NOMO-1 treated with dmso at 0.1 percent for 144 hours (cell line): ENCODE measurements at regions not wholly inside any gene's neighbourhood (a gene's known extent, or its start where the extent isn't known, plus 50 kb on each side); places are given as distances from the start of the nearest gene placed in this dataset.

Experiments
- DNase-seq: peaks from one replicate; lab custom pipeline; 2025; ENCODE audit not compliant: unreplicated experiment; lab: John Stamatoyannopoulos, UW

DNA sequence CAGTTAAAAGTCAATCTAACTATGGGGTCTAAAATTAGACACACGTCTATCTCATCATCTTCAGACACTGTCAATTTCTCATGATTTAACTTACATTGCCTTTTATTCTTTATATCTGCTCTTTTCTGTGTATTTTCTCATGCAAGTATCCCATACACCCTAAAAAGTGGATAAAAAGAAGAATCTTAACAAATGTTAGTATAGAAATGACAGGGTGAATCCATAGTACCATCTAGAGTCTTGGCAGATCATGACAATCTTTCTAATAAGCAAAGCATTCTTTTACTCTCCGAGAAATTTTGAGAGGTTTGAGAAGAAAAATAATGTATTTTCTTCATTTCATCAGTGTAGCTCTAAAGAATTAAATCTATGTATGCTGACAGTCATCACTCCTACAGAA is 382.7 kb downstream of the C6orf118 start:
- no peak for DNase-seq

DNA sequence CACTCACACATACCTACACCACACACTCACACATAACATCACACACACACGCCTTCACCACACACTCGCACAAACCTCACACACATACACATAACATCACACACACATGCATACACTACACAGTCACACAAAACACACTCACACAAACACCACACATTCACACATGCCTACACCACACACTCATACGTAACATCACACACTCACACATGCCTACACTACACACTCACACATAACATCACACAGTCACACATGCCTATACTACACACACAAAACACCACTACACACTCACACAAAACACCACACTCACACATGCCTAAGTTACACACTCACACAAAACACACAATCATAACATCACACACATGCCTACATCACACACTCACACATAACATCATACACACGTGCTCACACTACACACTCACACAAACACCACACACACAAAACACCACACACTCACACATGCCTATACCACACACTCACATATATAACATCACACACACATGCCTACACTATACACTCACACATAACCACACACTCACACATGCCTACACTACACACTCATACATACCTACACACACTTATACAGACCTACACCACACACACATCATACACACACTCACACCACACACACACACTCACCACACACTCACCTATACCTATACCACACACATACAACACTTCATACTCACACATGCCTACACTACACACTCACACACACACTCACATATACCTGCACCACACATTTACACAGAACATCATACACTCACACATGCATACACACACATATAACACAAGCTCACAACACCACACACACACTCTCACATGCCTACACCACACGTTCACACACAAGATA is 383.5 kb downstream of the C6orf118 start:
- DNase-seq, result no peak

DNA sequence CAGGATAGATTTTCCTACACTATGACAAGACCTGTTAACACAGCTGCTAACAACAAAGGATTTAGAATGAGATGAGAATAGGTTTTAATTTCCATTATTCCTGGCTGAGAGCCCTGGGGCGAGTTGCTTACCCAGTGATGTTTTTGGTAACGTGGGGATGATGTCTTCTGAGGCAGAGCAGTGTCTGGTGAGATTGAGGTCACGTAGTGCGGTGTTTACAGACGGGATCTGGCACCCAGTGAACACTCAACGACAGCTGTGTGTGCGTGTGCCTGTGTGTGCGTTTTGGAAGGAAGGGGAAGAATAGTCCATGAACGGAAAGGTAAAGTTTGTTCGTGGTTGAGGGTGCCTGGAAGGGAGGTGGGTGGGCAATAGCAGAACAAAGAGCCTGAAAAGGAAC is 384.7 kb downstream of the C6orf118 start:
- DNase-seq, result no peak

DNA sequence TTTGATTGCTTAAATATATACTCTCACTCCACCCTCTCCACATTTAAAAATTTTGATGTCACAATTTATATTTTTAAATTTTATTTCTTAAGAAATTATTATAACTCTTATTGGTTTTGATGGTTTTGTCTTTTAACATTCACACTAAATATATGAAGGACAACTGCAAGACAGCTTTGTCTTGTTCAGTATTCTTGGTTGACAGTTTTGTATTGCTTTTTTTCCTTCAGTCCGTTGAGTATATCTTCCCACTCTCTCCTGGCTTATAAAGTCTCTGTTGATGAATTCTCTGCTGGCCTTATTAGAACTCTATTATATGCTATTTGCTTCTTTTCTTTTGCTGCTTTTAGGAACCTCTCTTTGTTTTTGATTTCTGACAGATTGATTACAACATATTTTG is 392.2 kb downstream of the C6orf118 start:
- DNase-seq, result no peak

DNA sequence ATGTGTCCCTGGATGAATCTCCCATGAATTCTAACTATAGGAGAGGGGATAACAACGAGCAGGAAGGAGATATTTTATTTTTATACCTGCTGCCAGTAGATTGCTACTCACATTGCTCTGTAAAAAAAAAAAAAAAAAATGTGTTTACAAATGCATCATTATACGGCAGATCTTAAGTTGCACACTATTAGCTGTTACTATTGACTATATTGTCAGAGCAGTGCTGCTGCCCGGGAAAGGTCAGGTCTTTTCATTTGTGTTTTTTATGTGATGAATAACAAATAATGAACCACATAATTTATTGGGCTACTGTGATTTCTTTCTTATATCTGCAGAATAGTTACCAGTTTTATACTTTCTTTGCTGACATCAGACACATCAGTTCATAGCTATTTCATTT is 393.3 kb downstream of the C6orf118 start:
- DNase-seq, result no peak

DNA sequence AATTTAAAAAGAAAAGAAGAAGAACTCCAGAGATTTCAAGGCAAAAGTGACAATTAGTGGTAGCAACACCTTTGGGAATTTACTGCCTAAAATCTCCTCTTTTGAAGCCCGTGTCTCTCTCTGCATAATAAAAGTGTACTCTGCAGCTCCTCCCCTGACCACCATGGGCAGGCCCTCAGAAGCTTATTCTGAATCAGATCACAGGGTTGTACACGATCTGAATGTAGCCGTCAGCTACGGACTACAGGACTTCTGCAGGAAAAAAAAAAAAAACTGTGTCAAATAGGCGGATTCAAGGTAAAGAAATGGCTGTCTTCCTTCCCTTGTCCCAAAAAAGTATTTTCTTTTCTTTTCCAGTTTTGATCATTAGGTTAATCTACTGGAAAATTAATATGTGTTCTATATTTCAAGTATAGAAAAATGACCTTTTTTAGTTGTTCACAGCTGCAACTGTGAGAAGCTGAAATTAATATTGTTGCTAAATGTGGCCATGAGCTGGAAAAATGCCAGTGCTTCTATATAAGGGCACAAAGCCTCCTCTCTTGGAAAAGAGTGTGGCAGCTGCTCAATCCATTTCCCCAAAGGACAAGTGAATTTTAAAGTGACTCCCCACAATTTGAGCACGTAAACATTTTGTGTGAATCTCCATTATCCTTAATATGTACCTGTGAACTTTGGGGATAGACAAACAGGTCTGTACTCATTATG is 397.4 kb downstream of the C6orf118 start:
- no peak for DNase-seq

DNA sequence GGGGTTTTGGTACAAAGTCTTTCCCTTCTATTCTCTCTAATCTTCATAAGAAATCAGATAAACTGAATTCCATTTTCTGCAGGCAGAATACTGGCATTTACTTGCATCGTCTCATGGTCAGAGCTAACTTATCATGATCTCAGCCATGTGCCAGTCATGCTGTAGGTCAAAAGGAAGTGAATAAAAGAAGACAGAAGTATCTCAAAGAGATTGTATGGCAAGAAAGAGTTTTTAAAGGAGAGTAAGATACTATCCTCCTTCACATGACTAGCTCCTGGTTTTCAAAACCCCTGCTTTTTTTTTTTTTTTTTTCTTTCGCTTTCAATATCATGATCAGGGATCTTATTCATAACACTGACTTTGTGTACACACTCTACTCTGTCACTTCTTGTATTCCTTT is 398.3 kb downstream of the C6orf118 start:
- DNase-seq, result no peak

DNA sequence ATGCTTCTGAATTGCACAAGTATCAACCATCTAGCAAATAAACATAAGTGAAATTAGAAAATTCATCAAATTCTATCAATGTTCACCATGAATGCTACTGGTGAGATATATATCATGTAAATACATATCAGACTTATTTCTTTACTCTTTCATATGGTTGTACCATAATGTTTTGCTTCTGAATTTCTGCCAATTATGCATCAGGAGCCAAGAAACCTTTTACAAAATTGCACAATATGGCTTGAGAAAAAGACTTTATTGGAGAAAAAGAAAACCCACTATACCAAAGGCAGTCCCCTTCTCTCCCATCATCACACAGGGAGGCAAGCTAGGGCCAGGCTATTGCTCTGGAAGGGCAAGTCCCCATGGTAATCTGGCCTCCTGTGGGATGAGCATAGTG is 402.6 kb downstream of the C6orf118 start:
- no peak for DNase-seq

DNA sequence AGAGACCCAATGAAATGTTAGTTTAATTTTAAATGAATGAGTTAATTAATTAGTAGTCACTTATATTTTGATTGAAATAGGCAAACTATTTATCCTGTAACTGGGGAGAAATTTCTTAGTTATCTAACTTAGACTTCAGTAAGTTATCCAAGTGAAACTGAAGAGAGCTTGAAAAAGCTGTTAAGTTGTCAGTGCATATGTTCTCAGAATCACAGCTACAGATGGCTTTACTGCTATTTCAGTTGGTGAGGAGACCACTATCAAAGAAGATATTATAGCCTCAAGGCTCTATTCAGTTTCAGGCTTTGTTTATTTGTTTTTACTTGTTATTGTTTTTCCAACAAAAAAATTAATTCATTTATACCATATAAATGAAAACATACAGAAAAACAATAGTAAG is 404.1 kb downstream of the C6orf118 start:
- no peak for DNase-seq

DNA sequence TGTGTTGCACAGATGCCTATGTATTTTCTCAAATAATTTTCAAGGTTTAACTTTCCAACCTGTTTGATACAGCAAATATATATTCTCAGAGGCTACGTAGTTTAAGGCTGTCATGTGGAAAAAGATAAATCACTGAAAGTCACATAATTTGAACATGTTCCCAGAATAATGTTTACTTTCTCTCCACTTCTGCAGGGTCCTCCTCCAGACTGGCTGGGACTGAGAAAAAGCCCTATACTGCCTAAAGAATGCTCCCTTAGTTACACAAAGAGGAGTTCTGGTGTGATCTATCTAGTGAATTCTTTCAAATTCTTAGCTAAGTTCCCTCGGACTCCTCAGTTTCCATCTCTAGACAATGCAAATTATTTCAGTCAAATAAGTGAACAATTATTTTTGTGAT is 411.0 kb downstream of the C6orf118 start:
- DNase-seq, result no peak

DNA sequence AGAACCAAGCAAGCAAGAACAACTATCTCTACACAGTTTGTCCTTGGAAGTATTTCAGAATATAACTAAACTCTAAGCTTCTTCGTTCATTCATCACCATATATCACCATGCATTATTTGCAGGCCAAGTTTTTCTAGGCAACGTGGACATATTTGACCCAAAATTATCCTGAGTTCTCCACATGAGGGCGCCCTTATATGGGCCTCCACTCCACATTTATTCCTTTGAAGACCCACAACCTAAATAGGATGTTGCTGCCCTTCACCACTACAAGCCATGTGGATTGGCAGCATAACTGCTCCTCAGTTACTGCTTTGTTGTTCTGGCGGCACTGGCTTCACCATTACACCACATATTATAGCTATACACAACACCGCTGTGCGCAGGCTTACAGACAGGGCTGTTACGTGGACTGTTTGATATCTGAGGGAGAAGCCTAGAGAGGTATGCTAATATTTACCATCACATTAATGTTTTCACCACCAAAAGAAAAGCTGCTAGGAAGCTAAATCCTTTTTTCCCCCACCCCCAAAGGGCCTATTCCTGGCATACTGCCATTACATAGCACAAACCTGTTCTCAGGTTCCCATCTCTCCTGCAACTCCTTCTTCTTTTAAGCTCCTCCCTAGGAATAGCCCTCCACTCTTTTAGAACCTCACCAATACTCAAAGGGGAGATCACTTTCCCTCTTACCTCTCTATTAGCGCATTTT is 411.7 kb downstream of the C6orf118 start:
- DNase-seq, result no peak

DNA sequence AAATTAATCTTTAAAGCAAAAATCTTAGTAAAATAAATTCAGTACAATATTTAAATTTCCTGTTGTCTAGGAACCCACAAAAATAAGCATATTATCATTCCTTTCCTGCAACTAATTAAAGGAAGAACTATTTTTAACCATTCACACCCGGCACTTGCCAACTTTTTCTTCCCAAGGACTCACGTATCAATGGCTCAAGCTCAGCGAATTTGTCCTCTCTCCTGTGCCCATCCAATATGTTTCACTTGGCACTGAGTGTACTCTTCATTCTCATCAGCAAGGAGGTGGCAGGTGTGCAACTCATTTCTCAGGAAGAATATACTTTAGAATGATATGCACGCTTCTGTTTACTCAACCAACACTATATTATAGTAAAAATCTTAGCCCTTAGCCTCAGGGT is 419.4 kb downstream of the C6orf118 start:
- no peak for DNase-seq

DNA sequence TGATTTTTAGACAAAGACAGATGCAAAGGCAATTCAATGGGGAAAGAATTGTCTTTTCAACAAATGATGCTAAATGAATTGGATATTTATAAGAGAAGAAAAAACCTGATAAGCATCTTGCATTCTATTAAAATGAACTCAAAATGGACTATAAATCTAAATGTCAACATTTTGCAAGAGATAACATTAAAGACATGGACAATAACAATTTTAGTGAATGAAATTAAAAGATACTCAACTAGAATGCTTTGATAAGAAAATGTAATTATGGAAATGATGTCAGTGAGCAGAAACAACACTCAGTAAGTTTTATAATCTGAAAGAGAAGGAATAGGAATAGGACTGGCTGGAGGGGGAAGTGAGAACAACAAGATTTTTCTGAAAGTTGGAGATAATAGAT is 421.7 kb downstream of the C6orf118 start:
- no peak for DNase-seq

DNA sequence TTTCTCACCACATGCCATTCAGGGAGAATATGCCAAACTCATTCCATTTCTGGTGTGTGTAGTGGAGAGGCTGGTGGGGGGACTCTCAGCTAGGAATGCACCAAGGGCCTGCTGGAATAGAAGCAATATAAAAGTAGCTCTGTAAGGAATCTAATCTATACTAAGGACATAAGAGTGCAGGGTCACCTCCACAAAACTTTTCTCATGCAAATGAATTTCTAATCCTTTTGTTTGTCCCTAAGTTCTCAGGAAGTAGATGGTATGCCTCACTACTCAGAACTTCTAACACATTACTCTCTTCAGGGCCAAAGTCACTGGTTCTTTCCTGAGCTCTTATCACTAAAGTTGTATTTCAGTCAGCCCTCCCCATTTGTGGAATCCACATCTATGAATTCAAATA is 427.2 kb downstream of the C6orf118 start:
- no peak for DNase-seq

DNA sequence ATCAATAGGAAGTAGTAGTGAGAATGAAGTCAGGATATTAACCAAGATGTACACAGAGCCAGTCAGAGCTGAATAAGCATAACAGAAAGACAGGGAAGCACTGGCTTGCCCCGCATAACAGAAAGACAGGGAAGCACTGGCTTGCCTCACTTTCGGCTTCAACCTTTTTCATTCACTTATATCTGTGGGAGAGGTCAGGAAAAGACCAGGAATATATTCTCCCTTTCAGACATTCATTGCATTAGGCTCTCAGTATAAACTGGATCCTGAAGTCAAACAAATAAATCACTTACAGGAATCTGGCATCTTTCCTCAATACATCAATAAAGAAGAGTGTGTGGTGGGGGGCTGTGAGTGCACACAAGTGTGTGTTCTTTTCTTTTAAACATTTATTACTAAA is 437.6 kb downstream of the C6orf118 start:
- no peak for DNase-seq

DNA sequence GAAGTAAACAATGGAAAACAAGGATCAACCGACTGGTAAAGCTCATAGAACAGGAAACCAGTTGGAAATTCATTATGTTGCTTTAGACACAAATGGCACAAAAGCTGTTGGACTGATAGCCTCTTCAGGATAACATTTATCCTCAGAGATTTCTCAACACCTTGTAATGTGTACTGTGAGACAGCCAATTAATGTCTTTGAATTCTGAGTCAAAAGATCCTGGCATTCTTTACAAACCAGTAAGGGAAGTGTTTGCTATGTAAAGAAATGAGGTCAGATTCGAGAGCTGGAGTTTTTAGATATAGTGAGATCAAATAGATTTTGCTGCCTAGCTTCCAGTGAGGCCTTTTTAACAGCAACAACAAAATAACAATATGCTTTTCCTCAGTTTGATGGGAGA is 439.2 kb downstream of the C6orf118 start:
- no peak for DNase-seq

DNA sequence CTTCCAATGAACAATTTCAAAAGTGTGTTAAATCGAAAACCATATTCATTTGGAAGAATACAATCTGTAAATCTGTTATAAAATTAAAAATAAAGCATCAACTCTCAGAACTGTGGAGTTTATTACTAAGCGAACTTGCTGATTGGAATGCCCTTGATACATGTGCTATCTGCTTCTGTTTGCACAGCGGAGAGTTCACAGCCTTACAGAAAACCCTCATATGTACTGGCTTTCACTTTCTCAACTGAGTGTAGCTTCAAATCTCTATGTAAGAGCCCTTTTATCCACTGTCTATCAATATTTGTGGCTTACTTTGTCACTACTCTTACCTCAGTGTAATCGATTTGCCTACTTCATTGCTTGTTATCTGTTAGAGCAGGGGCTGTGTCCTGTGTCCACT is 447.4 kb downstream of the C6orf118 start:
- DNase-seq, result no peak

DNA sequence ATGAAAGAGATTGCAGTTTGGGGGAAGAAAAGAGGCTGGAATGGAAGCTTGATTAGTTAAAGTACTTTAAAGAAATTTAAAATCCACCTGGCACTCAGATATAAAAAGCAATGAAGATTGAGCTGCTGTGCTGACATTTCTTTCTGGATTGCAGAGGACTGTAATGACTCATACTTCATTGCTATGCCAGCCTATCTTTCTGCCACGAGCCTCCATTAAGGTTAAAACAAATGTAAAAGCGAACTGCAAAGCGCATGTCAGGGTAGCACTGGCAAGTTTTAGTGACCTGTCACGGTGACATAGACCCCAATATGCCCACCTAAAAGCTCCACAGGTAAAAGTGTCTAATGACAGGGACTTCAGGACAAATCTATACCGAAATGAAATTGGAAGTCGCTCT is 449.6 kb downstream of the C6orf118 start:
- DNase-seq, result no peak

DNA sequence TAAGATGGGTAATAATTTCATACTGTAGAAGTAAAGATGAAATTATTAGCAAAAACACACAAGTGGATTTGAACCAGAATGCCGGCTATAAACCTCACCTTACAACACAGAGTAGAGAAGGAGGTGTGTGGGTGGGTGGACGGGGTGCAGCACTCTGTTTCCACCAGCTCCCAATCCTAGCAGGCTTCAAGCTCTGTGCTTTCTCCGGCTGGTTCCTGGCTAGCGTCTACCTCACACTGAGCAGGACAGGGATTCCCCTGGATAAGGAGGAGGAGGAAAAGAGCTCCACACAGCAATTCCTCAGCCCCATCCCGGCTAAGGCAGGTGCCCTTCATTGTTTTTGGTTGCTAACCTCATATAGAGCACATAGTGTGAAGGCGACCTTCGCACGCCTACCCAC is 453.3 kb downstream of the C6orf118 start:
- no peak for DNase-seq

DNA sequence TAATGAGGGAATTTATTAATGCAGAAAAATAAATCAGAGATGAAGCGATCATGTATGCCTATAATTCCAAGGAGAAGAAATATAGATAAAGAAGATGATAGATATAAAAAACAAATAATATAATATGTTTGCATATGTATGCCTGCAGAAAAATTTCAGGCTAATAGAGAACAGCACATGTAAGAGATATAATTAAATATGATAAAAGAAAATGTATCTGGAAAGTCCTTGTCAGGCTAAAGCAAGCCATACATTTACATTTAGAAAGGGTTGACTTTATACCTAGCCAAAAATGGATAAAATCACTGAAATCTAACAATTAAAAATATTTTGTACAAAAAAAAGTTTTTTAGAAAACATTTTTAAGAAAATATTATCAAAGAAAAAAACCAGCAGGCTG is 454.1 kb downstream of the C6orf118 start:
- no peak for DNase-seq

DNA sequence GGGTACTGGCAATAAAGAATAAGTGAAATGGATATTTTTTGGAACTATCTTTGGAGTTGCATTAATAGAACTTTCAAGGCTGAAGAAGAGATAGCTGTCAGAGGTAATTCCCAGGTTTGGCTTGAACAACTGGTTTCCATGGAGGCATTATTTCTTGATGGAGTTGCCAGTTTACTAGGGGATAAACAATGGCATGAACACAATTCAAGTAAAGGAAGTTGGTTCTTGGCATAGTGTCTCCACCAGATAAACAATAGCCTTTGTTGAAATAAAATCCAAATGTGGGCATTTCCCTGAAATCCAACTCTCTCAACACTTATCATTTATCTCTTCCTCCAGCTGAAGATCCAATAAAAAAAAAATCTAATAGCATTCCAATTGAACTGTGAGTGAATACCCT is 454.9 kb downstream of the C6orf118 start:
- DNase-seq, result no peak

DNA sequence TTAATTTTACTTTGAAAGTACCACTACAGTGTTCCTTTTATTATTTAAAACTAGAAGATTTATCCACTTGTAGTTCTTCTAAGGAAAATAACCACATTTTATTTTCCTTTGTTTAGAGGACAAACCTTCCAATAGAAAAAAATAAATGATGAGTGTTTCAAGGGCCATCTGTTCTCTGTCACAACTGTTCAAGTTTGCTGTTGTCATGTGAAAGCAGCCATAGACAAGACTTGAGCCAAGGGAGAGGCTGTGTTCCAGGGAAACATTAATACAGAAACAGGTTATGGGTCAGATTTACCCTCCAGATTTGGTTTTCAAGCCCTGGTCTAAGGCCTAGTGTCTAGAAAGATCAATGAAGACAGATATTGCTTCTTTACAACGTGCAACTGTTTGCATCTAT is 463.6 kb downstream of the C6orf118 start:
- DNase-seq, result no peak
